HUDEP-2 (cell line): ENCODE measurements at regions not wholly inside any gene's neighbourhood (a gene's known extent, or its start where the extent isn't known, plus 50 kb on each side); places are given as distances from the start of the nearest gene placed in this dataset.
"Not testable (repeated sequence)": the region's sequence is repeated elsewhere in the genome, so short reads cannot be mapped to it uniquely, and the experiment has no call there.

ENCODE experiments used
- DNase-seq, 76 experiments: peaks; one replicate each; lab custom pipeline; 2025; ENCODE audit not compliant: unreplicated experiment in 76 of 76; lab: John Stamatoyannopoulos, UW

- no peak for DNase-seq
Measured at GRCh38 chr10:3662775-3663174, 122.2 kb downstream of the KLF6 start.

GRCh38 chr10:3661271-3661670 lies 123.7 kb downstream of the KLF6 start:
- DNase-seq: no peak

- DNase-seq: no peak
Measured at GRCh38 chr10:3660753-3661152, 124.3 kb downstream of the KLF6 start.

- no peak for DNase-seq
Measured at GRCh38 chr10:3659203-3659917, 125.6 kb downstream of the KLF6 start.

- DNase-seq: no peak
Measured at GRCh38 chr10:3658766-3659165, 126.2 kb downstream of the KLF6 start.

GRCh38 chr10:3656214-3656613 lies 128.8 kb downstream of the KLF6 start:
- no peak for DNase-seq

GRCh38 chr10:3655528-3655927 lies 129.5 kb downstream of the KLF6 start:
- DNase-seq: no peak

- no peak for DNase-seq
Measured at GRCh38 chr10:3654980-3655379, 130.0 kb downstream of the KLF6 start.

GRCh38 chr10:3654496-3654895 lies 130.5 kb downstream of the KLF6 start:
- no peak for DNase-seq

GRCh38 chr10:3653303-3653702 lies 131.7 kb downstream of the KLF6 start:
- not testable (repeated sequence) for DNase-seq

GRCh38 chr10:3652886-3653285 lies 132.1 kb downstream of the KLF6 start:
- DNase-seq: no peak

- no peak for DNase-seq
Measured at GRCh38 chr10:3651969-3652653, 132.9 kb downstream of the KLF6 start.

- DNase-seq: no peak
Measured at GRCh38 chr10:3648576-3648975, 136.4 kb downstream of the KLF6 start.

- no peak for DNase-seq
Measured at GRCh38 chr10:3648170-3648569, 136.8 kb downstream of the KLF6 start.

- no peak for DNase-seq
Measured at GRCh38 chr10:3647074-3647473, 137.9 kb downstream of the KLF6 start.

GRCh38 chr10:3645406-3645805 lies 139.6 kb downstream of the KLF6 start:
- no peak for DNase-seq

GRCh38 chr10:3640816-3641215 lies 144.2 kb downstream of the KLF6 start:
- DNase-seq: no peak

GRCh38 chr10:3639546-3639945 lies 145.5 kb downstream of the KLF6 start:
- DNase-seq: no peak

- DNase-seq: no peak
Measured at GRCh38 chr10:3636356-3637181, 148.4 kb downstream of the KLF6 start.

- DNase-seq: no peak
Measured at GRCh38 chr10:3635697-3636096, 149.3 kb downstream of the KLF6 start.

GRCh38 chr10:3635211-3635671 lies 149.8 kb downstream of the KLF6 start:
- DNase-seq: no peak
